HG03442 (cell line): ENCODE measurements at regions not wholly inside any gene's neighbourhood (a gene's known extent, or its start where the extent isn't known, plus 50 kb on each side); places are given as distances from the start of the nearest gene placed in this dataset.

ENCODE experiments used
- ATAC-seq: cut with Tn5 transposase; IDR thresholded peaks from one replicate; pipeline ENCODE4 v1.9.1; 2021; ENCODE audit warnings: mild to moderate bottlenecking, moderate library complexity; ENCODE audit not compliant: unreplicated experiment

DNA sequence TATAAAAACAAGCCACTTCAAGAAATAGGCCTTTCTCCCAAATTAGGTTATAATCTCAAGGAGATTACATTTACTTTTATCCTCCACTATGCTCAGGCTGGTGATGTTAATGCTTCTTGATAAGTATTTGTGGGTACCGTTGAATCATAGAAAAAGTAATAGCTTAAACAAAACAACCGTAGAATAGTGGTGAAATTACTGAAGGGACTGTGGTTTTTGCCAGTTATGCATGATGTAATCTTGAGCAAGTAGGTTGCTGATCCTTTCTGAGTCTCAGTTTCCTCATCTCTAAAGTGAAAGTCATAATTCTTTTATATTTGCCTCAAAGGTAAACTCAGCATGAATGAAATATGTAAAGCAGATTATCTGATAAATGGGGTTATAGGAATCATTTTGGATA is 187.3 kb upstream of the JAG1 start:
- no peak for ATAC-seq

DNA sequence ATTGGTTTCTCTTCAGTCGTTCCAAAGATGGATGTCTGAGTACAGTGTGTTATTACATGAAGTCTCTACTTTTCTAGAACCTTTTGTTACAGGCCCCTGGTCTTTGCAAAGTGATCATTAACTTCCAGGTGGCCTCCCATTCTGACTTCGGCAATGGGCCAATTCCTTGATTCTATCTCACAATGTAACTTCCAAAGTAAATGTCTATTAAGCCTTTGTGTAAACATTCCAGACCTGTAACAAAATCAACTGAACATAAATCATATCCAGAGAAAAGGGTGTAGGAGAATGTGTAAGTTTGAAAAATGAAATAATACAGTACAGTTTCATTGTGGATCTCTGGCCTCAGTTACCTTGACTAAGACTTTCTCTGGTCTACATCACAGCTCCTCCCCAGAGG is 187.8 kb upstream of the JAG1 start:
- no peak for ATAC-seq

DNA sequence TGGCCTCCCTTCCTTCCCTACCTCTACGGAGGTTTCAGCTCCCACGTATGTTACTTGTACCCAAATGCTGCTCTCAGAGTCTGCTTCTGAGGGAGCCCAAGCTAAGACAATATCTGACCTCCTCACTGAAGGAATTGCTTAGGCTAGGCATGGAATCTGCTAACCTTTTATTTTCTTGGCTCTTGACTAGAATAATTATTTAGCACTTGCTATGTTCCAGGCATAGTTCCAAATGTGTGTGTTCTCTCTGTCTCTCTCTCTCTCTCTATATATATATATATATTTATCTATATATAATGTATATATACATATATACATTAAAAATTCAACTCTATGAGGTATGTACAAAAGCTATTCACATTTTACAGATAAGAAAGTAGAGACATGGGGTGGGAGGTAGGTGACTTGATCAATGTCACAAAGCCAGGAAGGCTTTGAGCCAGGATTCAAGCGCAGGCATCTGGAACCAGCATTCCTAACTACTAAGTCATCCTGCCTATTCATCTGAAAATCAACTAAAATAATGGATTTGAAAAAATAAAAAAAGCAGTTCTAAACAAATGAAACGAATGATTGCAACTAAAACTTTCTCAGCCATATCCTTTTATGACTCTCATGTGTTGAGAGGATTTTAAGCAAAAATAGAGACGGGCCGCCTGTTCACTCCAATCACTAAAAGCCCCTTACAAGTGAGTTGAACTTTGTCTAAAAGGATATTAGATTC is 189.7 kb upstream of the JAG1 start:
- ATAC-seq: no peak

DNA sequence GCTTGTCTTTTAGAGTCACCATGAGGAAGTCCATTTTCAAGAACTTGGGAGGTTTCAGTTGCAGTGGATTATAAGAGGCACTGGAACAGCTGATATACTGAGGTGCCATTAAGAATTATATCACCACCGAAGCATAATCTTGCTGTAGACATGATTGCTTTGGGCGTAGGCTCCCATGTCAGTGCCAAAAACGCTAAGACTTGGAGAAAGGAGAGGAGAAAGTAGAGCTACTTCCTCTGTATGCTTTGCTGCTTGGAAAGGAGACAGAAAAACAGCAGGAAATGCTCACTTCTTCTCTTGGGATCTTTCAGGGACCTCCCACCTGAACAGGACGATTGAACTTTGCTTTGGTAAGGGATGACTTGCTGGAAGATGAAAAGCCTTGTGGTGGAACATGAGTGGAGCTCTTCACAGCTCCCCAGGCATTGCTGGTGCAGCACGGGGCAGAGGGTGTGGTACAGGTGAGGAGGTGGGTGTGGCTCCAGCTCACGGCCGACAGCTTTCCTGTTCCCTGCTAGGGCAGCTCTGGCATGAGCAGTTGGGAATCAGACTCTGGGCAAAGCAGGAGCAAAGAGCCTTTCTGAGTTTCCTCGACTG is 190.4 kb upstream of the JAG1 start:
- no peak for ATAC-seq

DNA sequence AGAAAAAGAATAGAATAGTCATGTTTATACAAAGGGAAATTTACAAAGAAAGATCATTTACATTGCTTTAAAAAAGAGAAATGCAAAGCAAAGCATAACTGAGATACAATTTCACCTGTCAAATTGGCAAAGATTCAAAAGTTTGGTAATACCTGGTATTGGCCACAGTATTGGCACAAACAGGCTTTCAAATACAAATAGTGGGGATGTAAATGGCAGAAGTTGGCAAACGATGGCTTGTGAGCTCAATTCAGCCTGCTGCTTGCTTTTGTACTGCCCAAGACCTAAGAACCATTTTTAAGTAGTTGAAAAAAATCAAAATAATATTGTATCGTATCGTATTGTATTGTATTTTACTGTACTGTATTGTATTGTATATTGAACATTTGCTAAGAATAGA is 194.5 kb upstream of the JAG1 start:
- ATAC-seq: no peak

DNA sequence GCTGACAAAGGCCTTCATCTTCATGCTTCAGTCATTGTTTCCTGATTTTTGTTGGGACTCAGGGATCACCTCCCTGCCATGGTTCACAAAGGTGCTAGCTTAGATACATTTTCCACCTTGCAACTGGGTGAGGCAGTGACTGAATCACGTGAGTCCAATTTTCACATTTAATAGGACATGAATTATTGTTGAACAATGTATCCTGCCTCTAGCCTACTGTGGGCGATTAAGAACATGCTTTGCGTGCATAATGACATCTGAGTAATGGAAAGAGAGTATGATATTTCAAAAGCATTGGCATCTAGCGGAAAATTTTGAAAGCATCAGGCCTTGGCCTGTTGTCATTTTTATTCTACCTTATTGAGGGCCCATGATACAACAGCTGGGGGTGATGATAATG is 199.2 kb upstream of the JAG1 start:
- no peak for ATAC-seq

DNA sequence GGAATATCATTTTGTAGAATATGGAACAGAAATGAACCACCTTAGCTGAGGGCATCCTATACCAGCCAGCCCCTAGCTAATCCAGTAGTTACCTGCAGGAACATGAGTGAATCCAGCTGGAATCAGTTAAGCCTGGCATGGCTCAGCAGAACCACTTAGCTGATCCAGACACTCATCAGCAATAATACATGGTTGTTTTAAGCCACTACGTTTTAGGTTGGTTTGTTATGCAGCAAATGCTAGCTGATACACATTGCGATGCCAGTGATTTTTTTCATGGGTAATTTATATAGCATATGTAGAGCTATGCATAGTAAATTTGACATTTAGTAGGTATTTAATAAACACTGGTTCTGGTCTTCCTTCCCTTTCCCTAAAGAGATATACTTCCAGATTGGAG is 201.9 kb upstream of the JAG1 start:
- ATAC-seq: no peak

DNA sequence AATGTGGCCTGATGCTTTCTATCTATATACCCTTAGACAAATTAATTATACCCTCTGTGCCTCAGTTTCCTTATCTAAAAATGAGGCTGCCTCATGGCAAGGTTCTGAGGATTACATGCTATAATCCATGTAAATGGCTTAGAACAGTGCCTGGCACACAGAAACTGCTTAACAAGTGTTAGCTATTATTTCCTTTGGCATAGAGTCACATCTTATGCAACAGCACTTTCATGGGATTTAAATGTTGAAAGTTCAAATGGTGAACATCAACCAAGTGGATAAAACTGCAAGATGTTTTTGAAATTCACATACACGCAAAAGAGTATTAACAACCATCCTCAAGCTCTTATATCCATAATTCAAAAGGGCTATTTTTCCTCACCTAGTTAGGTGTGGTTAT is 202.8 kb upstream of the JAG1 start:
- ATAC-seq: no peak

DNA sequence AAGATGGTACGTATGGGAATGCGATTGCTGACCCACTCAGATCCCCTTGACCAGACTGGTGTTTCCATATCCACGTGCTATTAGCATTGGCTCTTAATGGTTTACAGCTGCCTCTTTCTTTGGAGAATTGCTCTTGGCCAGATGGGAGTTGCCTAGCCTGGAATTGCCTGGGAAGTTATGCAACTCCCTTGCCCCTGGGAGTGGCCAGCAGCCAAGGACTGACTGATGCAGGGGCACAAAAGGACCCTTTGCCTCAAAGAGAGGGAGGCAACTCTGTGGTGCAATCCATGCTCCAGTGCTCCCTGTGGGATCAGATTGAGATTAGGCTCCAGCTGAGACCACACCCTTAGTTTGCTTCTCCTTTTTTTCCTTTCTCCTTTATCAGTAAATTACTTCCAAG is 203.5 kb upstream of the JAG1 start:
- ATAC-seq: no peak

DNA sequence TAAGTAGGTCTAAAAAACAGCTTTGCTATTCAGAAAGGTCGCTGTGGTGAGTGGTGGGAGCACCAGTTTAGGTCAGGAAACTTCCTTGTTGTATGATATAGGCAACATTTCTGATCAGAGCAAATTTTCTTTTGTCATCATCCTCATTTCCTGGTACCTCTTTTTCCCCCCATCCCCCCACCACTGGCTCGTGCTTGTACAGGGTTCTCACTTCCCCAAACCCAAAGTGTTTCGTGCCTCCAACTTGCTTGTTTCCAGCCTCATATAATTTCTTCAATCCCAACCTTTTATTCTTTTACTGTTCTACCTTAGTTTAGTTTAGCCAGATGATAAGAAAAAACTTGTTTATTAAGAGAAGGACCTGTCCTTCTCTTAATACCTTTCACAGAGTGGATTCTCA is 209.4 kb upstream of the JAG1 start:
- no peak for ATAC-seq

DNA sequence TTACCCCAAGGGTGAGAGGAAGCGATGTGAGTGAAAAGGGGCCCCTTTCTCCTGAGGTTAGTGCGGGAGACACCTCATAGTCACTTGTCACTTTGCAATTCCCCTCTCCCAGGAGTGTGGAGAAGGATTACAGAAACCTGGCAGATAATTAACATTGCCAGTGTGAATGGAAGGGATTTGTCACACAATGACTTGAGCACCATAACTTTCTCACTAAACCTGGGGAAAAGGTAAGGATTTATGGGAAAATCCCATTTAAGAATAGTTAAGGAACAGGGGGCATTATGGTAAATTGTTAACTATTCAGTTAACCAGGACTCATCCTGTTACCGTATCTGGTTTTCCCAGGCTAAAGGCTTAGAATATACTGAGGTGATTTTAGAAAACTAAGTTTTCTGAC is 219.5 kb upstream of the JAG1 start:
- ATAC-seq: no peak

DNA sequence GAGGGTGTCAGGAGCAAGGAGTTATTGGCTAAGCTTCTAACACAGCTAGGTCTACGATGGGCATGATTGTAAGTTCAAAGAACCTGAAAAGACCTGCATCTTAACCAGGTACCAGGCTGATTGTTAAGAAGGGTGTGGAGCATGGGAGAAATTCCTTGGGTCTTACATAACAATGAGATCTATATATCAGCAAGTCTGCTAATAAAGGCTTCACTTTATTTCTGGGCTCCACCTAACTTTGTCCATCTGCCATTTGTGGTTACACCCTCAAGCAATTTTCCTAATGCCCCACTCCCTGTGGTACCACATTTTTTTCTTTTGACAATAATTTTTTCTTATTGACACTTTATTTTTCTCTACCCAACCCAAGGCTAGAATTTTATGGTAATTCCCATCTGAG is 223.5 kb upstream of the JAG1 start:
- ATAC-seq: no peak

DNA sequence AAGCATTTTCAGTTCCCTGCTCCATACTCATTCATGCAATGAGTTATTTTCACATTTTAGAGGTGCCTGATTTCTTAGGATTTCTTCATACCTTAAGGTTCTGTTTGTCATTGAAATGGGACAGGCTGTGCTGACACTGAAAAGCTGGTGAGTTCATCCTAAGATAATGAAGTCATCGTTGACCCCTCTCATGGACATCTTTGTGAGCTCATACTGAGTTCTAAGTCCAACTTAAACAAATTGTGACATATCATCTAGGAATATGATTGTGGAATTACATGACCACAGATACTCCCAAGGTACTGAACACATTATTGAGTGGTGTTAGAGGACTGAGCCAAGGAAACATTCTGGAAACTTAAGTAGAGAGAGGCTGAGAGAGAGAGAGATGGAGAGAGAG is 224.8 kb upstream of the JAG1 start:
- ATAC-seq: no peak

DNA sequence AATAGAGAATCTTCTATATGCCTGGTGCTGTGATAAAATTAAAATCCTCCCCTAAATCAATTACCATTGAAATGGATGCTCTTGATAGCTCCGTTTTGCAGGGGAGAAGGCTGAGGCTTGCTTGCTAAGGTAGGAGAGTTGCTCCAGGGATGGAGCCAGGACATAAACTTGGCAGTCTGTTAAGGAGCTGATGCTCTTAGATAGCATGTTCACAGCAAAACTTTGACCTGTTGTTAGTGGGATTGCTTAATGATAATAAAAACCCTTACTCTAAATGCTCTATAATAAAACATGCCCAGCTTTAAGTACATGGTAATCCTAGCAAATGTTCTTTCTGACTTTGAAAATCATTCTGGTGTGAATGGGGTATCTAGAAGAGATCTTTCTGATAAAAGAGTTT is 228.4 kb upstream of the JAG1 start:
- no peak for ATAC-seq

DNA sequence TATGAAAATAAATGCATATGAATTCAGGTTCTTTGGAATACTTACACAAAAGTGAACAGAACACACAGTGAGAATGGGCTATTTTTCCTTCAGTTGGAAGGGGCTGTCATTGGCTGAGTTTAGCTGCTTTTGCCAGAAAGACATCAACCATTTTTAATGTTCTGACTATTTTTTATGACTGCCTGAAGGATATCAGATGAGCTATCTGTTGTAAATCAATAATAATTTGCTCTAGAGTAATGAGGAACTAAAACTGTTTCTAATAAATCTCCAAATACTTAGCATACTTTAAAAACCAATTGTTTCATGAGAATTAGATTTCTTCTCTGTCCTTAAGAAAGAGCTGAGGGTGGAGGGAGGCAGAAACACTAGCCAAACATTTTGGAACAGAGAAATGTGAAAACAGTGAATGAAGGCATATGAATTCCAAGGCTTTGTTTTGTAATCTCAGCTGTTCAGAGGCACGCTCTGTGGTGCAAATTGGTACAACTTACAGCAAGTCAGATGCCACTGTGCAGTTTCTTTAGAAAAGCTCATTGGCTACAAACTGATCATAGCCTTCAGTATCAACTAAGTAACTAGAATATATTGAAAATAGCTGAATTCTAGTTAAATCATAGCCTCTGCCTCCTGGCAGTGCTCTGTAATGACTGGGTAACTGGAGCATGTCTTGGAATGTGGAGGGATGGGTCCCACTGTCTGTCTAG is 228.9 kb upstream of the JAG1 start:
- no peak for ATAC-seq

DNA sequence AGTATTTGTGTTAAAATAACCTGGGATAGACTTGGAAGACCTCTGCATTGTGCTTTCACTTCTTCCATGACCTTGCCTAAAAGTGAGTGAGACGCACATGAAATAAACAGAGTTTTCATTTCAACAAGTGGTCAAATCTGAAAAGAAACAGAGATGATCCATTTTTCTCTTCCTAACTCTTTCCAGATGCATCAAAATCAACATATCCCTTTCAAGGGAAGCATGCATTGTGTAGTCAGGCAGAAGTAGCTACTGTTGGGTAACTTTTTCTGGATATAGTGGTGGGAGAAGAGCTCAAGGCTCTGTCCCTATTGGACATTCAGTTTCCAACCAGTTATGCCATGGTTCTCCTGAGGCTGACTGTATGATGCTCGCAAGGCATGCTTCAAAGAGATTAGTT is 233.0 kb upstream of the JAG1 start:
- ATAC-seq: no peak

DNA sequence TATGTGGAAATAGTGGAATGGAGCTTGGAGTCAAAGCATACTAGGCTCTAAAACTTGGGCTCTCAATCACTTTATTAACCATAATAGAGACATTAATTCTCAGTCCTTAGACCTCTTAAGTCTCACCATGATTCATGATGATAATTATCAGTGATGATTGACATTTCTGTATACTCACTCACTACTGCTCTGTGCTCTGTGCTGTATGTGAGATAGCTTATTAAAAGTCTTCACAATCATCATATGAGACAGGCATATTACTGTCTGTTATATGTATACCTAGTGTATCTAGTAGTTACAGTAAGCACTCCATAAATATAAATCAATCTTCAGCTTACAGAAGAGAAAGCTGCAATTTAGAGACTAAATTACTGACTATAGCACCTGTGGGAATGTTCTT is 236.0 kb upstream of the JAG1 start:
- no peak for ATAC-seq

DNA sequence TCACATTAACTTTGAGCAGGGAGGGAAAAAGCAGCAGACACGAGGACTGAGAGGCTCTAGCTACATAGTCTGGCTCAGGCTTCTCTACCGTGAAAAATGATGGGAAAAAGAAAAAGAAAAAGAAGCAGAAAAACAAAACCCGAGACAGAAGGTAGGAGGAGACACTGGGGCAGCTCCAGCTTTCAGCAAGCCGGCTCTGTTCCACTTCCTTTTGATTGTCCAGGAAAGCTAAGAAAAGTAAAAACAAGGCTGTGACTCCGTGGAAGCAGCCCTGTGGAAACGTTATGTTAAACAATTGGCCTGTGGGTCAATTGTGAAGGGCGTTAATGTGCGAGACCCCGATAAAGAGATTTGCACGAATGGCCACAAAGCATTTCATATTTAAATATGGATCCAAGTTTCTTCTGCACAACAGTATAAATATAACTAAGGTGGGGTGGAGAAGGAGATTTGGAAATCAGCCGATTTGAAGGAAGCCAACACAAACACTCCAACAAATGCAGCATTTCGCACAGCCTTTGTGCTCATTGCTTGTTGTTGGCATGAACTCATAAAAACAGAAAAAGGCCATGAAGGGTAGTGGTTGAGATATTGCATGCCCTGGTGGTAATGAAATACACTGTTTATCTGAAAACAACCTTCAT is 236.9 kb upstream of the JAG1 start:
- ATAC-seq: no peak

DNA sequence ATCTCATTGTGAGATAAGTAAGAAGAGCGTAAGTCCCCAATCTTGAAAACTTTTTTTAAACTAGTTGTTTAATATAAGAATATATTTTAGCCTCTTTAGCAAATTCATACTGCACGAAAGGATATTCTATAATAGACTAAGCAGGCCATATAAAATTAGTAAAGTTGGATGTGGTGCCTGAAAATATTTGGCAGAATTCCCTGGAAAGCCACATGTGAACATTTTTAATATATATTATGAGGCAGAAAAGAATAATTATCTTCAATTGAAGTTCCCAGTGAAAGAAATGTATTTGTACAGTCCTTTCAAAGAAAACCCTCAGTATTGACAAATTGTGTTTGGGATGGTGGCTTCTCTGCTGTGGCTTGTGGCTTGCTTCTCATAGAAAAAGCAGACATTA is 237.5 kb upstream of the JAG1 start:
- ATAC-seq: no peak

DNA sequence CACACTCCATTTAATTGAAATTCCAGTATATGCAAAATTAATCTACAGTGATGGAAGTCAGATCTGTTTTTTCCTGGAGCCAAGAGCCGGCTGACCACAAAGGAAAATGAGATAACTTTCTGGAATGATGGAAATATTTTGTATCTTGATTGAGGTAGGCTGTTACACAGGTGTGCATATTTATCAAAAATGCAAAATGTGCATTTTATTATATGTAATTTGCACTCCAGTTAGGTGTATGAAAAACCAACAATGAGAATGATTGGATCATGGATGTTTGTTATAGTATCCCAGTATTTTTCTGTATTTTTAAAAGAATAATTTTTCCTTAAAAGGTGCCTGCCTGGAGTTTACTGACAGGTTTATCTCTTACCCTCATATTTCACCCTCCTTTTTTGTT is 242.0 kb upstream of the JAG1 start:
- no peak for ATAC-seq

DNA sequence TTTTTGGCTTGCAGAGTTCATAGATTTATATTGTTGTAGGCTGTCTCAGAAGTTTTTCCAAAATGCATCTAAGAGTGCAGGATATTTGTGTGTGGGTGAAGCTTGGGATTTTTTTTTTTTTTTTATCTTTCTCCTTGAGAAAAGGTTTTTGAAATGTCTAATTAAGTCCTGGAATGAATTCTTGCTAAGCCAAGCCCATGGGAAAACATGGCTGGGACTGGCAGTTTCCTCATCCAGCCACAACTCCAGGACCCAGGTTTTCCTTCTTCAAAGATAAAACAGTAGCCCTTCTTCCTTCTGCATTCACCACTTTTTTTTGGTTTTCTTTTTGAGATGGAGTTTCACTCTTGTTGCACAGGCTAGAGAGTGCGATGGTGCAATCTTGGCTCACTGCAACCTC is 242.5 kb upstream of the JAG1 start:
- no peak for ATAC-seq

DNA sequence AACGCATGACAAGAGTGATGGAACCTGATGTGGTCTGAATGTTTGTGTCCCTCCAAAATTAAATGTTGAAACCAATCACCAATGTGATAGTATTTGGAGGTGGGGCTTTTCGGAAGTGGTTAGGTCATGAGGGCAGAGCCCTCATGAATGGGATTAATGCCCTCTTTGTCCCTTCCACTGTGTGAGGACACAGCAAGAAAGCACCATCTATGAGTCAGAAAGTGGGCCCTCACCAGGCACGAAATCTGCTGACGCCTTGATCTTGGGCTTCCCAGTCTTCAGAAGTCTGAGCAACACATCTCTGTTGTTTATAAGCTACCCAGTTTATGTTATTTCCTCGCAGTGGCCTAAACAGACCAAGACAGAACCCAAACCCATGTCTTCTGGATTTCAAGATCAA is 244.0 kb upstream of the JAG1 start:
- no peak for ATAC-seq
